ENCODE measurements at regions not wholly inside any gene's neighbourhood (a gene's known extent, or its start where the extent isn't known, plus 50 kb on each side); places are given as distances from the start of the nearest gene placed in this dataset.

- Histone ChIP-seq H3K36me3 (ENCODE audit: insufficient read depth, low read length) (no peaks in the 10 kb centered on the region), H3K9ac (ENCODE audit: low read depth, low read length) (no peak overlapping the region), H3K4me3 (ENCODE audit: low read depth in 1 of 2, low read length in 2 of 2) (no peak overlapping the region), H2AFZ (ENCODE audit: low read depth, low read length) (no peak overlapping the region), H3K27ac (ENCODE audit: low read length) (no peak overlapping the region), H3K27me3 (ENCODE audit: insufficient read depth, low read length, poor library complexity) (no peaks in the 10 kb centered on the region), H3K9me3 (ENCODE audit: insufficient read depth, low read length, severe bottlenecking) (no peaks in the 10 kb centered on the region), H3K4me2 (ENCODE audit: insufficient read depth, low read length) (no peak overlapping the region), H4K20me1 (ENCODE audit: insufficient read depth, low read length) (no peaks in the 10 kb centered on the region), H3K79me2 (ENCODE audit: insufficient read depth, low read length) (no peaks in the 10 kb centered on the region), H3K4me1 (ENCODE audit: insufficient read depth, low read length) (no peaks in the 10 kb centered on the region)
- no peak for ATAC-seq (ENCODE audit: insufficient read depth, low read depth)
- TF ChIP-seq, protein P1, sequence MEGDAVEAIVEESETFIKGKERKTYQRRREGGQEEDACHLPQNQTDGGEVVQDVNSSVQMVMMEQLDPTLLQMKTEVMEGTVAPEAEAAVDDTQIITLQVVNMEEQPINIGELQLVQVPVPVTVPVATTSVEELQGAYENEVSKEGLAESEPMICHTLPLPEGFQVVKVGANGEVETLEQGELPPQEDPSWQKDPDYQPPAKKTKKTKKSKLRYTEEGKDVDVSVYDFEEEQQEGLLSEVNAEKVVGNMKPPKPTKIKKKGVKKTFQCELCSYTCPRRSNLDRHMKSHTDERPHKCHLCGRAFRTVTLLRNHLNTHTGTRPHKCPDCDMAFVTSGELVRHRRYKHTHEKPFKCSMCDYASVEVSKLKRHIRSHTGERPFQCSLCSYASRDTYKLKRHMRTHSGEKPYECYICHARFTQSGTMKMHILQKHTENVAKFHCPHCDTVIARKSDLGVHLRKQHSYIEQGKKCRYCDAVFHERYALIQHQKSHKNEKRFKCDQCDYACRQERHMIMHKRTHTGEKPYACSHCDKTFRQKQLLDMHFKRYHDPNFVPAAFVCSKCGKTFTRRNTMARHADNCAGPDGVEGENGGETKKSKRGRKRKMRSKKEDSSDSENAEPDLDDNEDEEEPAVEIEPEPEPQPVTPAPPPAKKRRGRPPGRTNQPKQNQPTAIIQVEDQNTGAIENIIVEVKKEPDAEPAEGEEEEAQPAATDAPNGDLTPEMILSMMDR (IDR thresholded peaks at IDR 0.05; ENCODE audit: borderline replicate concordance, extremely low read depth, low read length, poor library complexity, severe bottlenecking), result no peak
- DNase-seq, result no peak
These were observed 479.9 kb upstream of the NOVA1 start for GRCh38 chr14:27077710-27078109.

GRCh38 chr14:27078191-27078590 lies 480.4 kb upstream of the NOVA1 start:
- H3K4me2 ChIP-seq (ENCODE audit: insufficient read depth, low read length), result no peak overlapping the region
- H3K9me3 ChIP-seq (ENCODE audit: insufficient read depth, low read length, severe bottlenecking), result no peaks in the 10 kb centered on the region
- no peaks in the 10 kb centered on the region for H3K79me2 ChIP-seq (ENCODE audit: insufficient read depth, low read length)
- H3K36me3 ChIP-seq (ENCODE audit: insufficient read depth, low read length), result no peaks in the 10 kb centered on the region
- H3K4me1 ChIP-seq (ENCODE audit: insufficient read depth, low read length), result no peaks in the 10 kb centered on the region
- H3K4me3 ChIP-seq (ENCODE audit: low read depth in 1 of 2, low read length in 2 of 2), result no peak overlapping the region
- H2AFZ ChIP-seq (ENCODE audit: low read depth, low read length), result no peak overlapping the region
- H3K27ac ChIP-seq (ENCODE audit: low read length), result no peak overlapping the region
- ATAC-seq (ENCODE audit: insufficient read depth, low read depth), result no peak
- no peak overlapping the region for H3K9ac ChIP-seq (ENCODE audit: low read depth, low read length)
- TF ChIP-seq, protein P1 (IDR thresholded peaks at IDR 0.05; ENCODE audit: borderline replicate concordance, extremely low read depth, low read length, poor library complexity, severe bottlenecking), result no peak
- no peak for TF ChIP-seq EZH2 (IDR thresholded peaks at IDR 0.05; ENCODE audit: borderline replicate concordance, low read depth, low read length, severe bottlenecking)
- no peaks in the 10 kb centered on the region for H3K27me3 ChIP-seq (ENCODE audit: insufficient read depth, low read length, poor library complexity)
- DNase-seq, result no peak
- H4K20me1 ChIP-seq (ENCODE audit: insufficient read depth, low read length), result no peaks in the 10 kb centered on the region

- Histone ChIP-seq H2AFZ (ENCODE audit: low read depth, low read length) (no peak overlapping the region), H3K4me1 (ENCODE audit: insufficient read depth, low read length) (no peaks in the 10 kb centered on the region), H3K4me2 (ENCODE audit: insufficient read depth, low read length) (no peak overlapping the region), H3K9ac (ENCODE audit: low read depth, low read length) (no peak overlapping the region), H3K9me3 (ENCODE audit: insufficient read depth, low read length, severe bottlenecking) (no peaks in the 10 kb centered on the region), H3K27me3 (ENCODE audit: insufficient read depth, low read length, poor library complexity) (no peaks in the 10 kb centered on the region), H4K20me1 (ENCODE audit: insufficient read depth, low read length) (no peaks in the 10 kb centered on the region), H3K79me2 (ENCODE audit: insufficient read depth, low read length) (no peaks in the 10 kb centered on the region), H3K36me3 (ENCODE audit: insufficient read depth, low read length) (no peaks in the 10 kb centered on the region), H3K27ac (ENCODE audit: low read length) (no peak overlapping the region), H3K4me3 (ENCODE audit: low read depth in 1 of 2, low read length in 2 of 2) (no peak overlapping the region)
- TF ChIP-seq, protein P1 (IDR thresholded peaks at IDR 0.05; ENCODE audit: borderline replicate concordance, extremely low read depth, low read length, poor library complexity, severe bottlenecking), result no peak
- no peak for TF ChIP-seq EZH2 (IDR thresholded peaks at IDR 0.05; ENCODE audit: borderline replicate concordance, low read depth, low read length, severe bottlenecking)
- DNase-seq (no peak), ATAC-seq (ENCODE audit: insufficient read depth, low read depth) (no peak)
These were observed 481.9 kb upstream of the NOVA1 start for GRCh38 chr14:27079716-27080115.

- H3K36me3 ChIP-seq (ENCODE audit: insufficient read depth, low read length), result no peaks in the 10 kb centered on the region
- no peak for ATAC-seq (ENCODE audit: insufficient read depth, low read depth)
- no peaks in the 10 kb centered on the region for H3K4me1 ChIP-seq (ENCODE audit: insufficient read depth, low read length)
- no peak overlapping the region for H3K27ac ChIP-seq (ENCODE audit: low read length)
- no peak overlapping the region for H3K4me3 ChIP-seq (ENCODE audit: low read depth in 1 of 2, low read length in 2 of 2)
- no peaks in the 10 kb centered on the region for H3K27me3 ChIP-seq (ENCODE audit: insufficient read depth, low read length, poor library complexity)
- DNase-seq, result no peak
- no peak overlapping the region for H2AFZ ChIP-seq (ENCODE audit: low read depth, low read length)
- no peak for TF ChIP-seq EZH2 (IDR thresholded peaks at IDR 0.05; ENCODE audit: borderline replicate concordance, low read depth, low read length, severe bottlenecking)
- TF ChIP-seq, protein P1 (IDR thresholded peaks at IDR 0.05; ENCODE audit: borderline replicate concordance, extremely low read depth, low read length, poor library complexity, severe bottlenecking), result no peak
- H3K9ac ChIP-seq (ENCODE audit: low read depth, low read length), result no peak overlapping the region
- H3K79me2 ChIP-seq (ENCODE audit: insufficient read depth, low read length), result no peaks in the 10 kb centered on the region
- H4K20me1 ChIP-seq (ENCODE audit: insufficient read depth, low read length), result no peaks in the 10 kb centered on the region
- no peaks in the 10 kb centered on the region for H3K9me3 ChIP-seq (ENCODE audit: insufficient read depth, low read length, severe bottlenecking)
- H3K4me2 ChIP-seq (ENCODE audit: insufficient read depth, low read length), result no peak overlapping the region
These were observed 487.7 kb upstream of the NOVA1 start for GRCh38 chr14:27085500-27085899.
